Mucosa of stomach (tissue), 1 donor: ENCODE measurements at regions not wholly inside any gene's neighbourhood (a gene's known extent, or its start where the extent isn't known, plus 50 kb on each side); places are given as distances from the start of the nearest gene placed in this dataset.
"Not testable (repeated sequence)": the region's sequence is repeated elsewhere in the genome, so short reads cannot be mapped to it uniquely, and the experiment has no call there.

Experiments used
- H3K27me3 ChIP-seq: one replicate; pipeline ENCODE4 v1.7.0; 2013; ENCODE audit warnings: mild to moderate bottlenecking, low read length; ENCODE audit not compliant: control insufficient read depth, insufficient read depth
- H3K36me3 ChIP-seq: one replicate; pipeline ENCODE4 v1.7.0; 2013; ENCODE audit warnings: low read length; ENCODE audit not compliant: control insufficient read depth, insufficient read depth
- H3K4me1 ChIP-seq: one replicate; pipeline ENCODE4 v1.7.0; 2013; ENCODE audit warnings: mild to moderate bottlenecking, low read length; ENCODE audit not compliant: control insufficient read depth, insufficient read depth
- H3K4me3 ChIP-seq: one replicate; pipeline ENCODE4 v1.7.0; 2013; ENCODE audit warnings: low read length
- H3K9ac ChIP-seq: one replicate; pipeline ENCODE4 v1.7.0; 2013; ENCODE audit warnings: mild to moderate bottlenecking, low read length, moderate library complexity
- H3K9me3 ChIP-seq: one replicate; pipeline ENCODE4 v1.7.0; 2013; ENCODE audit warnings: mild to moderate bottlenecking, low read length, moderate library complexity; ENCODE audit not compliant: control insufficient read depth
- donor health status: Pancreatic carcinoma.

DNA sequence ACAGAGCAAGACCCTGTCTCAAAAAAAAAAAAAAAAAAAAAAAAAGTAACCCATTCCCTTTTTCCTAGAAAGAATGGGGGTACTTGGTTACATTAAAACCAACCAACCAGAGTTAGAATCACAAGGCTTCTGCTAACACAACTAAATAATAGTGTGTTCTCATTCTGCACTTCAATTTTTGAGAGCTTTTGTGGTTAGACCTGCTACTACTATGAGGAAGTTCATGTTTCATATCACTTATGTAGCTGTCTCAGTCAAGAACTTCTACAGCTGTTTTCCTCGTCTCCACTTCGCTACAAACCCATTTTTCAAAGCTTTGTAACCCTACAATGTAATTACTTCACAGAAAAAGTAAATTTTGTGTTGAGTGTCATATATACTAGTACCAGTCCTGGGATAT, 58.3 kb downstream of the PDHA2 start:
- H3K36me3 ChIP-seq: no peaks in the 10 kb centered on the region
- no peak overlapping the region for H3K9ac ChIP-seq
- H3K4me1 ChIP-seq: no peaks in the 10 kb centered on the region
- no peaks in the 10 kb centered on the region for H3K9me3 ChIP-seq
- no peaks in the 10 kb centered on the region for H3K27me3 ChIP-seq
- H3K4me3 ChIP-seq: no peak overlapping the region

DNA sequence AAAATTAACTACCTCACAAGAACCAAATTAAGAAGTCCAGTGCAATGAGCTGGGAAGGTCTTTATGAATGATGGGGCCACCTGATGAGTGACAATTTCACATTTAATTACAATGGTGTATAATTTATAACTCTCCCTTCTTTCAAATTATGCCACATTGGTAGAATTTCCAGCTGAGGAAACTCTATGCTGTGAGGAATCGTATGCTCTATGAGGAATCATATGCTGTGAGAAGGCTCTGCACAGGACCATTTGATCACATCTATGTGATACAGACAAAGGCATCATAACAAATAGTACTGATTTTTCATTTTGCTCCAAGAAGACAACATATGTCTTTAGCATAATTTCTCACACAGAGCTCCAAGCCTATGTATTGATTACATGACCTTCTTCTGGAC, 69.3 kb downstream of the PDHA2 start:
- Histone ChIP-seq H3K27me3 (no peaks in the 10 kb centered on the region), H3K4me3 (no peak overlapping the region), H3K36me3 (no peaks in the 10 kb centered on the region), H3K9ac (no peak overlapping the region), H3K9me3 (no peaks in the 10 kb centered on the region), H3K4me1 (no peaks in the 10 kb centered on the region)

DNA sequence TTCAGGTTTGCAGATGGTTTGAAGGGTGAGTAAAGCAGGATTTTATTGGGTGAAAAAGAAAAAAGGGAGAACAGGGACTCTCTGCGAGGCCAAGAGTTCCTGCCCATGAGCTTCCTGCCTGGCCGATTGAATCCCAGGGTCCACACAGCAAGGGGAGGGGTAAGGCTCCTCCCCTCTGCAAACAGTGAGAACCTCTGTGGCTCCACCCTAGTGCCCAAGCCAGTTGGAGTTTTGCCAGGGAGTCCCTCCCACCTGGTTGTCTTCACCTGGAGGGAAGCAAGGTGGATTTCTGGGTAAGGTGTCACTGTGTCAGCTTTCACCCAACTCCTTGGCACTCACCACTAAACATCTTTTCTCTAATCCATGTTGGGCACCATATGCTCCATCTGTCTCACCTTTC, 70.9 kb downstream of the PDHA2 start:
- Histone ChIP-seq H3K27me3 (no peaks in the 10 kb centered on the region), H3K4me3 (no peak overlapping the region), H3K9me3 (no peaks in the 10 kb centered on the region), H3K36me3 (no peaks in the 10 kb centered on the region), H3K4me1 (no peaks in the 10 kb centered on the region), H3K9ac (no peak overlapping the region)

DNA sequence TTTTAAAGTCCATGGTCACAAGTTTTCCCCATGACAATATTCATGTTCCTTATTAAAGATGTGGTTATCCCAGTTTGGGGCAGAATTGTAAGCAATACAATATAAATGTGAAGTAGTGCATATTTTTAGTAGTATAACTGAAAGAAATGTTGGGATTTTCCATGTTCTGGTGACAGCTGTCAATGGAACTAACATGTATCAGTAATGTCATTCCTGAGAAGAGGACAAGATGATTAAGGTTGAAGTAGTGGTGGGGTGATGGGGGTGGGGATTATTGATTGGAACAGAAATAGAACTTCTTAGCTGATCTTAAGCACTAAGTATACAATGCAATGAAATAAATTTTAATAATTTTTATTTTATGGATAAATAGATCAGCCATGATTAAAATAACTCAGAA, 81.6 kb downstream of the PDHA2 start:
- no peaks in the 10 kb centered on the region for H3K27me3 ChIP-seq
- no peaks in the 10 kb centered on the region for H3K4me1 ChIP-seq
- H3K9ac ChIP-seq: no peak overlapping the region
- H3K9me3 ChIP-seq: no peaks in the 10 kb centered on the region
- H3K4me3 ChIP-seq: no peak overlapping the region
- no peaks in the 10 kb centered on the region for H3K36me3 ChIP-seq

DNA sequence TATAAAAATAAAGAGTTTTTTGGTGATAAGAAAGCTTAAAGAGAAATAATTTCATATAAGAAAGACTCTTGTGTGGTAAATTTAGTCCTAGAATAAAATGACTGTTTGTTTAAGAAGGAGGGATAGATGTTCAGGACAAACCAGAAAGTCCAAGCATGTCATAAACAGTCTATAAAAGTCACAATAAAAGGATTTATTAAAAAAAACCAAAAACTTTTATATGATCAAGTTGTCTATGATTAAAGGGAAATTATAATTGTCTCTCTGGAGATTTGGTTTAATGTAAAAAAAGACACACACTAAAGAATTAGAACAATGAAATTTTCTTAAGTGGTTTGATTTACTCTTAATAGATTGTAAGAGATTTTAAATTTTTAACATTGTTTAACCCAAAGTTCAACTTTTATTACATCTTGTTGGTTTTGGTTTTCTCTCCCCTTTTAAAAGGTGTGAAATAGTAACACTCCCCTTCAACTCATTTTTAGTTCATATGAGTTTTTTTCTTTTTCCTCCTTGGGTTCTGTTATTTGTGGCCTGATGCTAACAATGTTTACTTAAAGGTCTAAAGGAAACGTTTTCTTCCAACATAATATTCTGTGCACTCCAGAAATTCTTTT, 89.7 kb downstream of the PDHA2 start:
- Histone ChIP-seq H3K36me3 (no peaks in the 10 kb centered on the region), H3K4me1 (no peaks in the 10 kb centered on the region), H3K4me3 (no peak overlapping the region), H3K9ac (no peak overlapping the region), H3K9me3 (no peaks in the 10 kb centered on the region), H3K27me3 (no peaks in the 10 kb centered on the region)

DNA sequence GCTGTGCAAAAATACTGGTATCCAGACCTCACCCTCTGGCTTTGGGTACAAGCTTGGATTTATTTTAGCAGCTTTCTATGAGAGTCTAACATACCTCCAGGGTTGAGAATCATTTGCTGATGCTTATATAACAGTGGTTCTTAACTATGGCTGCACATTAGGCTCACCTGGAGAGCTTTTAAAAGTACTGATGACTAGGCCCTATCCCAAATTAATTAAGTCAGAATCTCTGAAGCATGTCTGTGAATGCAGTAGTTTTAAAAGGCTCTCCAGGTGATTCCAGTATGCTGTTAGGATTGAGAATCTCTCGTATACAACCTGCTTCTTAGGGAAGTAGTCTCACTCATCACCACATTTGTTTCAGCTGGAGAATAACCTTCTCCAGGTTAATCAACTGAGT, 99.2 kb downstream of the PDHA2 start:
- Histone ChIP-seq H3K36me3 (no peaks in the 10 kb centered on the region), H3K9ac (no peak overlapping the region), H3K9me3 (no peaks in the 10 kb centered on the region), H3K4me1 (no peaks in the 10 kb centered on the region), H3K27me3 (no peaks in the 10 kb centered on the region), H3K4me3 (no peak overlapping the region)

DNA sequence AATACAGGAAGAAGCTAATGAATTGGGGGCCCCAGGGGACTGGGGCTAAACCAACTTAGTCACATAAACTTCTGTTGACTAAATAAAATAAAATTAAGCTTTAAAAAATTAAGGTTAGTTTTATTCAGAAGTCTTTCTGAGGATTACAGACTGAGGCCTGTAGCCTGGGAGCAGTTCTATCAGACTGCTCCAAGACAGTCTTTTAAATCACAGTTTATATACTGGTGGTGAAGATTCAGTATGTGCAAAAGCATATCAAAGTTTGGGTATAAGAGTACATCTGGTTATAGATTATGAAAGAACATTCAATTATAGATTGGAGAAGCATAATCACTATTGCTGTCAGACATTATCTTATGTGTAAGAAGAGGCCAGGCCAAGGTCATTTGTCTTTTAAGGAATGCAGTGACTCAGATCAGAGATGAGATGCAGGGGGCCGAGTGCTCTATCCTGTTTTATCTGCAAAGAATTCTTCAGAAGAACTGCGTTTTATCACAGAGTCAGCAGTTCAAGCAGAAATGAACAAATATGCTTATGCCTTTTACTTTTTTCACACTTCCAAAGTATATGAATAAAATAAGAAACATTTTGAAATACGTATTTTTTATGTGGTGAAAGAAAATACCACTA, 109.4 kb downstream of the PDHA2 start:
- no peaks in the 10 kb centered on the region for H3K27me3 ChIP-seq
- H3K4me1 ChIP-seq: no peaks in the 10 kb centered on the region
- no peak overlapping the region for H3K4me3 ChIP-seq
- no peaks in the 10 kb centered on the region for H3K9me3 ChIP-seq
- no peak overlapping the region for H3K9ac ChIP-seq
- H3K36me3 ChIP-seq: no peaks in the 10 kb centered on the region

DNA sequence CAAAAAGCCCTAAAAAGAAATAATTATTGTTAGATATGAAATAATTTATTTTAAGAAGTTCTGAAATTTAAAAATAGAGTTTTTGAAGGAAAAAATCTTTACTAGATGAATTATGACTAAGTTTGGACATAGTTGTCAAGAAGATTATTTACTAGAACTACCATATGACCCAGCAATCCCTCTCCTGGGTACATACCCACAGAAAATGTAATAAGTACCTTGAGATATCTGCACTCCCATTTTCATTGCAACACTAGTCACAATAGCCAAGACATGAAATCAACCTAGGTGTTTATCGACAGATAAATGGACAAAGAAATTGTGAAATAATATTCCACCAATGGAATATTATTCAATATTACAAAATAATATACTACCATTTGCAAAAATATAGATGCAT, 109.9 kb downstream of the PDHA2 start:
- Histone ChIP-seq H3K36me3 (no peaks in the 10 kb centered on the region), H3K9ac (no peak overlapping the region), H3K4me3 (no peak overlapping the region), H3K27me3 (no peaks in the 10 kb centered on the region), H3K4me1 (no peaks in the 10 kb centered on the region), H3K9me3 (no peaks in the 10 kb centered on the region)

DNA sequence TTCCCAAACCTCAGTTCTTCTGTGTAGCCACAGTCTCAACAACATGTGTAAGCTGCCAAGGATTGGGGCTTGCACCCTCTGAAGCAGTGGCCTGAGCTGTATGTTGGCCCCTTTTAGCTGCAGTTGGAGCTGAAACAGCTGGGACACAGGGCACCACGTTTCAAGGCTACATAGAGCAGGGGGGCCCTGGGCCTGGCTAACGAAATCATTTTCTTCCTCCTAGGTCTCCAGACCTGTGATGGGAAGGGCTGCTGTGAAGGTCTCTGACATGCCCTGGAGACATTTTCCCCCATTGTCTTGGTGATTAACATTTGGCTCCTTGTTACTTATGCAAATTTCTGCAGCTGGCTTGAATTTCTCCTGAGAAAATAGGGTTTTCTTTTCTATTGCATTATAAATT, 112.6 kb downstream of the PDHA2 start:
- not testable (repeated sequence) for H3K4me1 ChIP-seq, H3K9me3 ChIP-seq, H3K36me3 ChIP-seq, H3K9ac ChIP-seq, H3K4me3 ChIP-seq, H3K27me3 ChIP-seq

DNA sequence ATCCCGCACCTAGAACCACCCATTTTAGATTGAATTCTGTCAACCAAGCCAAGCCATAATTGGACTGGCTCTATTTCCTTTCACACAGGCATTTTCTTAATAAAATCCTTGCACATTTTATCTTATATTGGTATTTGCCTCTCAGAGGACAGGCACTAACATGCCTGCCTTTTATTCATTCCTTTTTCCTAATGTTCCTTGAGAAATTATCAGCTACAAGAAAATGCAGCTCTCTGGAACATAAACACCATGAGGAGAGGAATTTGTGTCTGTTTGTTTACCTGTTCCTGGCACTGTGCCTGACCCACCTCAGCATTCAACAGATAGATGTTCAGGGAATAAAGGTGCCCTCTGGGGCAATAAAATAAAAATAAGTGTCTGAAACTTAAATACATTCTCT, 116.2 kb downstream of the PDHA2 start:
- H3K27me3 ChIP-seq: no peaks in the 10 kb centered on the region
- no peak overlapping the region for H3K4me3 ChIP-seq
- H3K4me1 ChIP-seq: no peaks in the 10 kb centered on the region
- H3K9me3 ChIP-seq: no peaks in the 10 kb centered on the region
- H3K36me3 ChIP-seq: no peaks in the 10 kb centered on the region
- H3K9ac ChIP-seq: no peak overlapping the region

DNA sequence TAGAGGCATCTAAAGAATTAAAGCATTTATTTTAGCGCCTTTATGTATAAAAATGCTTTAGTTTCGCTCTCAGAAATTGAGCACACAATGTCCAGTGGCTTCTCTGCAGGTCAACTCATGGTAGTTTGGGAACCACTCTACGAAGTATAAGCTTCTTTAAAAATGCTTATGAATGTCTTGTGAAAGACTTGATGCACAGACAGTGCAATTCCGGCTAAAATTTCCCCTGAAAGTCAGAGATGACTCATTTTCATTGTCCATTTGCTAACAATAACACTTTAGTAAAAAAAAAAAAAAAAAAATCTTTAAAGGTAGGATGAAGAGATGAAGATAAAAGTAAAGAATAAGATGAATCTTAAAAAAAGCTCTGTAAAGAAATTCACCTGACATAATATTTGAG, 117.2 kb downstream of the PDHA2 start:
- no peaks in the 10 kb centered on the region for H3K27me3 ChIP-seq
- H3K9me3 ChIP-seq: no peaks in the 10 kb centered on the region
- H3K4me1 ChIP-seq: no peaks in the 10 kb centered on the region
- no peak overlapping the region for H3K9ac ChIP-seq
- H3K36me3 ChIP-seq: no peaks in the 10 kb centered on the region
- no peak overlapping the region for H3K4me3 ChIP-seq

DNA sequence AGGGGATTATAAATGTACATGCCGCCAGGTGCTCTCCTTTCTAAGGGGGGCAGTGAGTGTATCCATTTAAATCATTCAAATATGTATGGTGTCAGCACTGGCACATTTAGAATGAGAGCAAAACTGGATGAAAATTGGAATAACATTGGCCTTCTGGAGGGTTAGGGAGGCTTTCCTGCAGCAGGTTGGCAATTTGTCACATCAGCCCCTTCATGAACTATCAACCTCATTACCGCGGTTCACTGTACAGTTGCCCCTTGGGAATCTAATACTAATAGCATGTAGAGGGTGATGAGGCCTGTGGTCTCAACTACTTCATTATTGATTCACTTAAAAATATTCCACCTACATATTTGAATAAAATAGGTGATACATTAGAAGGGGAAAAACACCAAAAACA, 117.9 kb downstream of the PDHA2 start:
- Histone ChIP-seq H3K36me3 (no peaks in the 10 kb centered on the region), H3K4me1 (no peaks in the 10 kb centered on the region), H3K9me3 (no peaks in the 10 kb centered on the region), H3K27me3 (no peaks in the 10 kb centered on the region), H3K4me3 (no peak overlapping the region), H3K9ac (no peak overlapping the region)

DNA sequence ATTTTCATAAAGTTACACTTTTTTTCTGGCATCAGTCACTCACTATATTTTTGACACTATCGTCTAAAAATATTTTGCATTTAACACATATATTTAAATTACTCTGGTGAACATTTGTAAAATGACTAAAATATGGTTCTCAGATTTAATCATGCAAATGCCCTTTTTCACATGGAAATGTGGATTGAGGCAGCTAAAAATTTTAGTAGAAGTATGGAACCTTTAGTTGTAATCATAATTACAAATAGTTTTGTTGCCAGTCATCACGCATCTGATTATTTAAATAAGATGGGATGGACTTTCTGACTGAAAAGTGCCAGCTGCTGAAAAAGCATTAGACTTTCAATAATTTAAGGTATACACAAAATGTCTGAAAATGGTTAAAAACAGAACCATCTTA, 119.3 kb downstream of the PDHA2 start:
- Histone ChIP-seq H3K27me3 (no peaks in the 10 kb centered on the region), H3K36me3 (no peaks in the 10 kb centered on the region), H3K4me1 (no peaks in the 10 kb centered on the region), H3K9me3 (no peaks in the 10 kb centered on the region), H3K4me3 (no peak overlapping the region), H3K9ac (no peak overlapping the region)
